Heart left ventricle (tissue), 13 donors: ENCODE measurements at regions not wholly inside any gene's neighbourhood (a gene's known extent, or its start where the extent isn't known, plus 50 kb on each side); places are given as distances from the start of the nearest gene placed in this dataset.

Experiments used
- CTCF ChIP-seq, 12 donors: fragments of 200-600 bp; sonication (generic) in 4 of 12; IDR thresholded peaks; one replicate each; pipeline versions ENCODE4 v1.5.0 to v1.8.0; 2018 to 2022; ENCODE audit warnings: antibody characterized with exemption in 12 of 12, mild to moderate bottlenecking in 5 of 12
- POLR2A ChIP-seq, 2 donors: fragments of 450-650 bp; IDR thresholded peaks; one replicate each; pipeline ENCODE4 v1.6.1; 2017; ENCODE audit warnings: antibody characterized with exemption in 2 of 2, mild to moderate bottlenecking in 2 of 2, moderate library complexity in 2 of 2
- donor health status: ischemic (EF 13 %, LVEDD 7.1; RV severe dilation, severe dysfunction).
- donor health status: DM: no; HTN: yes; CAD: no.
- donor health status: DM: no; HTN: no; CAD: no.
- donor health status: ischemic (EF 25% LVEDD 6.9; RV normal size, moderate dysfunction).
- donor health status: ischemic (EF 25% LVEDD 5.7; RV mildly dilated, moderate dysfunction).
- donor health status: ischemic (EF 35%, LVEDD 5.7; RV mildly dilated, moderate dysfunction).
- donor health status: nonischemic (EF 11% LVEDD 7.7; RV severe dilation, severe dysfunction).
- donor health status: DM: yes; HTN: yes; CAD: no.
- donor health status: PGD.
- donor health status: ischemic (EF 29% LVEDD 5.4; RV normal size, mild dysfunction).
- donor health status: nonischemic (EF 23%, LVEDD 6.1; RV moderate dilation, normal function).

- TF ChIP-seq CTCF (IDR thresholded peaks at IDR 0.05) (no peak), POLR2A (IDR thresholded peaks at IDR 0.05) (no peak)
Measured at GRCh38 chr11:70717936-70718595, 319.7 kb downstream of the CTTN start.
